GM19397 (cell line): ENCODE measurements at regions not wholly inside any gene's neighbourhood (a gene's known extent, or its start where the extent isn't known, plus 50 kb on each side); places are given as distances from the start of the nearest gene placed in this dataset.

ENCODE experiments used
- ATAC-seq: cut with Tn5 transposase; IDR thresholded peaks from one replicate; pipeline ENCODE4 v1.9.1; 2021; ENCODE audit warnings: mild to moderate bottlenecking, moderate library complexity; ENCODE audit not compliant: unreplicated experiment

- ATAC-seq, result no peak
Observed at GRCh38 chr2:15834381-15835031, 105.8 kb upstream of the MYCN start.

GRCh38 chr2:15835991-15836688 lies 104.2 kb upstream of the MYCN start:
- no peak for ATAC-seq

- ATAC-seq, result no peak
Observed at GRCh38 chr2:15836689-15837610, 103.4 kb upstream of the MYCN start.

- ATAC-seq, result no peak
Observed at GRCh38 chr2:15838481-15839090, 101.8 kb upstream of the MYCN start.

- no peak for ATAC-seq
Observed at GRCh38 chr2:15839426-15840124, 100.8 kb upstream of the MYCN start.

GRCh38 chr2:15840148-15840547 lies 100.2 kb upstream of the MYCN start:
- ATAC-seq, result no peak

GRCh38 chr2:15840969-15841368 lies 99.4 kb upstream of the MYCN start:
- no peak for ATAC-seq

GRCh38 chr2:15841776-15842560 lies 98.4 kb upstream of the MYCN start:
- ATAC-seq, result no peak

GRCh38 chr2:15842758-15843666 lies 97.3 kb upstream of the MYCN start:
- ATAC-seq, result no peak

GRCh38 chr2:15844211-15844801 lies 96.0 kb upstream of the MYCN start:
- ATAC-seq, result no peak

GRCh38 chr2:15845294-15845693 lies 95.1 kb upstream of the MYCN start:
- ATAC-seq, result no peak

- no peak for ATAC-seq
Observed at GRCh38 chr2:15845737-15846405, 94.5 kb upstream of the MYCN start.

GRCh38 chr2:15846626-15847025 lies 93.7 kb upstream of the MYCN start:
- no peak for ATAC-seq

GRCh38 chr2:15850534-15850933 lies 89.8 kb upstream of the MYCN start:
- no peak for ATAC-seq

- no peak for ATAC-seq
Observed at GRCh38 chr2:15851076-15851693, 89.2 kb upstream of the MYCN start.

- no peak for ATAC-seq
Observed at GRCh38 chr2:15852811-15853210, 87.5 kb upstream of the MYCN start.

GRCh38 chr2:15853903-15854302 lies 86.4 kb upstream of the MYCN start:
- no peak for ATAC-seq
